Natural killer cell (primary cell): ENCODE measurements at regions not wholly inside any gene's neighbourhood (a gene's known extent, or its start where the extent isn't known, plus 50 kb on each side); places are given as distances from the start of the nearest gene placed in this dataset.

Source experiments
- ATAC-seq, 3 donors: fragments of 150-1000 bp in 2 of 3; fragments of 200-7000 bp in 1 of 3; cut with Tn5 transposase; 1 replicate in 1 of 3; 2 replicates in 2 of 3; pipeline ENCODE4 v1.10.0; 2021; ENCODE audit warnings: mild to moderate bottlenecking in 2 of 3, moderate library complexity in 2 of 3
- DNase-seq, 2 donors: peaks; one replicate each; pipeline versions ENCODE4 v3.0.0 to v3.0.0-alpha.2; 2013 to 2021; ENCODE audit warnings: mixed read lengths in 1 of 2
- H3K27ac ChIP-seq: one replicate; pipeline ENCODE4 v1.5.1; 2013; ENCODE audit warnings: mild to moderate bottlenecking, low read length
- H3K27me3 ChIP-seq: one replicate; pipeline ENCODE4 v1.6.1; 2013; ENCODE audit warnings: low read length; ENCODE audit not compliant: control insufficient read depth, insufficient read depth
- H3K36me3 ChIP-seq: one replicate; pipeline ENCODE4 v1.6.1; 2013; ENCODE audit warnings: low read length; ENCODE audit not compliant: control insufficient read depth, insufficient read depth
- H3K4me1 ChIP-seq: one replicate; pipeline ENCODE4 v1.6.1; 2013; ENCODE audit warnings: low read length; ENCODE audit not compliant: control insufficient read depth, insufficient read depth
- H3K4me3 ChIP-seq: one replicate; pipeline ENCODE4 v1.5.1; 2013; ENCODE audit warnings: low read length
- H3K9me3 ChIP-seq: one replicate; pipeline ENCODE4 v1.6.1; 2013; ENCODE audit warnings: low read length; ENCODE audit not compliant: control insufficient read depth, insufficient read depth
- H3K27ac Mint-ChIP-seq, 2 donors: one replicate each; pipeline ENCODE4 v1.8.0; 2022; ENCODE audit warnings: mild to moderate bottlenecking in 2 of 2, mixed read lengths in 2 of 2, moderate library complexity in 1 of 2
- H3K27me3 Mint-ChIP-seq, 2 donors: one replicate each; pipeline ENCODE4 v1.8.0; 2022; ENCODE audit warnings: low read depth in 2 of 2, mixed read lengths in 2 of 2
- H3K36me3 Mint-ChIP-seq: one replicate; pipeline ENCODE4 v1.8.0; 2022; ENCODE audit warnings: mixed read lengths
- H3K4me1 Mint-ChIP-seq, 2 donors: one replicate each; pipeline ENCODE4 v1.8.0; 2022; ENCODE audit warnings: mixed read lengths in 2 of 2
- H3K4me3 Mint-ChIP-seq: one replicate; pipeline ENCODE4 v1.8.0; 2022; ENCODE audit warnings: mild to moderate bottlenecking, moderate library complexity, mixed read lengths
- H3K9me3 Mint-ChIP-seq, 2 donors: one replicate each; pipeline ENCODE4 v1.8.0; 2022; ENCODE audit warnings: mixed read lengths in 2 of 2
- CTCF ChIP-seq: fragments of 200-600 bp; IDR thresholded peaks from one replicate; pipeline ENCODE4 v1.8.0; 2022; ENCODE audit warnings: antibody characterized with exemption
- WGBS: methylation state at CpG from one replicate; pipeline ENCODE4 v1.1.7; 2013; ENCODE audit warnings: missing lambda C conversion rate; ENCODE audit not compliant: insufficient coverage; 5-methylcytosine and 5-hydroxymethylcytosine counted together
- intact Hi-C: fragments of 100-400 bp; cut with micrococcal nuclease; formaldehyde crosslinking; loops from one replicate; pipeline ENCODE4 v1.14.2; 2022

- Mint-ChIP-seq H3K27me3 (peaks cover 17 to 32% of the 10 kb centered on the region in 2 donors), H3K36me3 (no peaks in the 10 kb centered on the region), H3K9me3 (no peaks in the 10 kb centered on the region), H3K4me1 (peaks cover 0 to 4% of the 10 kb centered on the region in 2 donors), H3K27ac (no peak overlapping the region), H3K4me3 (no peak overlapping the region)
- no peaks in the 10 kb centered on the region for H3K9me3 ChIP-seq
- WGBS, result 100% methylated on average over 4 of the region's 5 CpGs
- H3K4me3 ChIP-seq, result no peak overlapping the region
- H3K36me3 ChIP-seq, result no peaks in the 10 kb centered on the region
- H3K27ac ChIP-seq, result no peak overlapping the region
- H3K27me3 ChIP-seq, result no peaks in the 10 kb centered on the region
- DNase-seq (no peak), ATAC-seq (no peak)
- TF ChIP-seq CTCF, result no peak
- intact Hi-C loops, result no loop called here
- H3K4me1 ChIP-seq, result no peaks in the 10 kb centered on the region
These were observed 71.8 kb upstream of the ERRFI1 start for GRCh38 chr1:8097908-8098307.

- no peaks in the 10 kb centered on the region for H3K9me3 ChIP-seq
- Mint-ChIP-seq H3K9me3 (no peaks in the 10 kb centered on the region), H3K4me3 (no peak overlapping the region), H3K4me1 (peaks cover 0 to 4% of the 10 kb centered on the region in 2 donors), H3K27me3 (peaks cover 20 to 32% of the 10 kb centered on the region in 2 donors), H3K27ac (no peak overlapping the region), H3K36me3 (no peaks in the 10 kb centered on the region)
- intact Hi-C loops, result no loop called here
- DNase-seq, result peak in 1 of 2 donors; percentile 11
- no peak overlapping the region for H3K4me3 ChIP-seq
- no peak overlapping the region for H3K27ac ChIP-seq
- no peaks in the 10 kb centered on the region for H3K27me3 ChIP-seq
- WGBS, result 62% methylated on average over 6 of the region's 6 CpGs
- H3K4me1 ChIP-seq, result no peaks in the 10 kb centered on the region
- H3K36me3 ChIP-seq, result no peaks in the 10 kb centered on the region
- no peak for TF ChIP-seq CTCF
- no peak for ATAC-seq
These were observed 71.1 kb upstream of the ERRFI1 start for GRCh38 chr1:8097077-8097799.

GRCh38 chr1:8096105-8097011 lies 70.2 kb upstream of the ERRFI1 start:
- no peak for ATAC-seq
- Histone ChIP-seq H3K4me1 (no peaks in the 10 kb centered on the region), H3K27ac (no peak overlapping the region), H3K36me3 (no peaks in the 10 kb centered on the region), H3K9me3 (no peaks in the 10 kb centered on the region), H3K4me3 (no peak overlapping the region), H3K27me3 (no peaks in the 10 kb centered on the region)
- H3K4me1 Mint-ChIP-seq, result peaks cover 0 to 4% of the 10 kb centered on the region in 2 donors
- H3K27me3 Mint-ChIP-seq, result peaks cover 18 to 28% of the 10 kb centered on the region in 2 donors
- WGBS, result 89% methylated on average over 10 of the region's 12 CpGs
- no peaks in the 10 kb centered on the region for H3K36me3 Mint-ChIP-seq
- no peaks in the 10 kb centered on the region for H3K9me3 Mint-ChIP-seq
- intact Hi-C loops, result no loop called here
- TF ChIP-seq CTCF, result no peak
- no peak overlapping the region for H3K4me3 Mint-ChIP-seq
- no peak overlapping the region for H3K27ac Mint-ChIP-seq
- no peak for DNase-seq
